HL-60 (cell line): ENCODE measurements at regions not wholly inside any gene's neighbourhood (a gene's known extent, or its start where the extent isn't known, plus 50 kb on each side); places are given as distances from the start of the nearest gene placed in this dataset.
"Not testable (repeated sequence)": the region's sequence is repeated elsewhere in the genome, so short reads cannot be mapped to it uniquely, and the experiment has no call there.

ENCODE experiments used
- DNase-seq, 2 experiments: peaks; one replicate each; pipeline ENCODE4 v3.0.0-alpha.2; 2010 to 2020; ENCODE audit warnings: low read depth in 1 of 2, low spot score in 1 of 2
- H3K27ac ChIP-seq: fragments of 250-450 bp; sonication (Bioruptor Pico); replicated peaks from 2 replicates; pipeline ENCODE4 v1.5.1; 2020; ENCODE audit warnings: mild to moderate bottlenecking, moderate library complexity
- H3K27me3 ChIP-seq: fragments of 250-450 bp; sonication (Bioruptor Pico); 2 replicates; pipeline ENCODE4 v1.5.1; 2021; ENCODE audit warnings: mild to moderate bottlenecking, moderate library complexity; ENCODE audit not compliant: insufficient read depth, poor library complexity, severe bottlenecking
- H3K4me3 ChIP-seq: replicated peaks from 2 replicates; pipeline ENCODE4 v1.5.1; 2011; ENCODE audit warnings: mild to moderate bottlenecking, control low read depth, low read length; ENCODE audit not compliant: insufficient read depth
- GABPA ChIP-seq: IDR thresholded peaks from 2 replicates; pipeline ENCODE4 v1.6.1; 2012; ENCODE audit warnings: low read depth
- POLR2AphosphoS5 ChIP-seq: IDR thresholded peaks from 2 replicates; pipeline ENCODE4 v1.6.1; 2012; ENCODE audit warnings: low read depth
- SPI1 ChIP-seq: IDR thresholded peaks from 2 replicates; pipeline ENCODE4 v1.6.1; 2012; ENCODE audit warnings: low read depth, mild to moderate bottlenecking, borderline replicate concordance
- TF ChIP-seq, protein P1 (sequence below): IDR thresholded peaks from one replicate; pipeline ENCODE4 v1.5.1; 2011; ENCODE audit warnings: low read length, control low read depth, inconsistent platforms; ENCODE audit not compliant: insufficient read depth
- TF ChIP-seq, protein P2 (sequence below): IDR thresholded peaks from 2 replicates; pipeline ENCODE4 v1.6.1; 2012; ENCODE audit warnings: low read depth; ENCODE audit not compliant: insufficient replicate concordance

DNA sequence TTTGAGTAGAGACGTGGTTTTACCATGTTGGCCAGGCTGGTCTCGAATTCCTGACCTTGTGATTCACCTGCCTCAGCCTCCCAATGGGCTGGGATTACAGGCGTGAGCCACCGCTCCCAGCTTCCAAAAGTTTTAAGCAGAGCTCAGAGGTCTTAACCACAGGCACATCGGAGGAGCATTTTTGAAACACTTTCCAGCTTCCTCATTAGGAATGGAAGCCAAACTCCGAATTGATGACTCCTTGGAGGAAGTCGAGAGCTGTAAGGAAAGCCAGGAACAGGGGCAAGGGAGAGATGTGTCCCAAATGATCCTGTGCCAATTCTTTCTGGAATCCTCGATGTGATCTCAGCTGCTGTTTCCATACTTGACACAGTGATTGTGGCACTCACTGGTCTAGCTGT lies 56.2 kb upstream of the CCZ1B start:
- H3K27ac ChIP-seq, H3K27me3 ChIP-seq, DNase-seq, H3K4me3 ChIP-seq: not testable (repeated sequence)

DNA sequence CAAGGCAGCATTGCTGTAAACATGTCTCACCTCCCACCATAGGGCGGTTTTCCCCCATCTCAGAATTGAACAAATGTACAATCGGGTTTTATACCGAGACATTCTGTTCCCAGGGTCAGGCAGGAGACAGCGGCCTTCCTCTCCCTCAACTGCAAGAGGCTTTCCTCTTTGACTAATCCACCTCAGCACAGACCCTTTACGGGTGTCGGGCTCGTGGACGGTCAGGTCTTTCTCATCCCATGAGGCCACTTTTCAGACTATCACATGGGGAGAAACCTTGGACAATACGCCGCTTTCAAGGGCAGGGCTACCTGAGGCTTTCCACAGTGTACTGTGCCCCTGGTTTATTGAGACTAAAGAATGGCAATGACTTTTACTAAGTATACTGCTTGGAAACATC lies 57.7 kb upstream of the CCZ1B start:
- H3K4me3 ChIP-seq, H3K27me3 ChIP-seq, H3K27ac ChIP-seq, DNase-seq: not testable (repeated sequence)

DNA sequence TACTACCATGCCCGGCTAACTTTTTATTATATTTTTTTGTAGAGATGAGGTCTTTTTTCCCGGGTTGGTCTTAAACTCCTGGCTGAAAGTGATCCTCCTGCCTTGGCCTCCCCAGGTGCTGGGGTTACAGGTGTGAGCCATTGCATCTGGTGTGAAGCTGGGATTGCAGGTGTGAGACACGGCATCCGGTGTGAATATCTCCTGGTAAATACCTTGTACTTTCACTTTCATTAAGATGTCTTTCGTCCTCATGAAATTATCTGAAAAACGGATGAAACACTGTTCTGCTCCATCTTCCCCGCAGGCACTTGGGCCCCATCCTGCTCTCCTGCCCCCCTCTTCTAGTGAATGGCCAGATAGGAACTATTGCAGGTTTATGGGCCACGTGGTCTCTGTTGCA lies 60.1 kb upstream of the CCZ1B start:
- H3K27ac ChIP-seq: no peak overlapping the region
- no peak for DNase-seq

DNA sequence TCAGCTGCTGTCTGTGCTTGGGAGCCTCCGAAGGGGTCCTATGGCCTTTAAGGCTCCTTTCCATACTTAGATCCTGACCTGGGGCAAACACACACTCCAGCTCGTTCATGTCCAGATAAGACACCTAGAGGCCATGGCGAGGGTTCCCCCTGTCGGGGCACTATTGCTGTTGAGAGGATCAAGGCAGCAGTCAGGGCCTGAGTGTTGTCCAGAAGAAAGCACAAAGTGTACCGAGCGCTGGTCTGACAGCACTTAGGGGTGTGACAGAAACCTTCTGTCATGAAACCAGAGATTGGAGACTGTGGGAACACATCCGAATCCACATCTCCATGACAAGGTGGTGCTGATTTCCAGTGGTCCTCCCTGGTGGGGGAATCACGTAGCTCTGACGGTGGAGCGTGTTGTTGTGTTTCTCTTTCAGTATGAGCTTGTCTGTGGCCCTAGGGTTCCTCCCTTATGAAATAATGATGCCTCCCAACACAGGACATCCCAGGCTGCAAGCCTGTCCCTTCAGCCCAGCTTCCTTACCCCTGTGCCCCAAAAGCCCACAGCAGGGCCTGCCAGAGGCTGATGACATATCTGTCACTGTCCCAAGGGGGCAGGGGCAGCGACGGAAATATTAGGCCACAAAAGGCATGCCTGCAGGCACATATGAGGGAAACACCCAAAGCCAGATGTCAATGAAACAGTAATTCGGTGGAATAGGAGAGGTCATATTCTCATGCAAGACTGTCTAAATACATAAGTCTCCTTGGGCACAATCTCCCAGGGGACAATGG lies 62.4 kb upstream of the CCZ1B start:
- not testable (repeated sequence) for H3K27me3 ChIP-seq, DNase-seq, H3K27ac ChIP-seq, H3K4me3 ChIP-seq

More for the DNA sequence above, 60.1 kb upstream of the CCZ1B start:
- H3K27me3 ChIP-seq: no peaks in the 10 kb centered on the region
- TF ChIP-seq POLR2AphosphoS5 (no peak), SPI1 (no peak), GABPA (no peak)
- H3K4me3 ChIP-seq: no peak overlapping the region

DNA sequence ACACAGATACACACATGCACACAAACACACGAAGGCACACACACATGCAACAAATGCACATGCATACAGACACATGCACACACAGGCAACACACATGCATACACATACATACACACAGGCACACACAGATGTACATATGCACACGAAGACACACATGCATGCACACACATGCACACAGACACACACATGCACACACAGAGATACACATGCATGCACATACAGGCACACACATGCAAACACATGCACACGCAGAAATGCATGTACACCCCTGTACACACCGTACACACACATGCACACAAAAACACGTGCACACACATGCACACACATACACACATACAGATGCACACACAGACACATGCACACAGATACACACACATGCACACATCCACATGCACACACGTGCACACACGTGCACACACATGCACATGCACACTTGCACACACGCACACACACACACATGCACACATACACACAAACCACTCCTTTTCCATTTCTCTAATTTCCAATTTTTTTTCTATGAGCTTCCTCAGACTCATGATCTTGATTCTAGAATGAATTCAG lies 63.3 kb upstream of the CCZ1B start:
- no peak overlapping the region for H3K27ac ChIP-seq
- TF ChIP-seq, protein P1, sequence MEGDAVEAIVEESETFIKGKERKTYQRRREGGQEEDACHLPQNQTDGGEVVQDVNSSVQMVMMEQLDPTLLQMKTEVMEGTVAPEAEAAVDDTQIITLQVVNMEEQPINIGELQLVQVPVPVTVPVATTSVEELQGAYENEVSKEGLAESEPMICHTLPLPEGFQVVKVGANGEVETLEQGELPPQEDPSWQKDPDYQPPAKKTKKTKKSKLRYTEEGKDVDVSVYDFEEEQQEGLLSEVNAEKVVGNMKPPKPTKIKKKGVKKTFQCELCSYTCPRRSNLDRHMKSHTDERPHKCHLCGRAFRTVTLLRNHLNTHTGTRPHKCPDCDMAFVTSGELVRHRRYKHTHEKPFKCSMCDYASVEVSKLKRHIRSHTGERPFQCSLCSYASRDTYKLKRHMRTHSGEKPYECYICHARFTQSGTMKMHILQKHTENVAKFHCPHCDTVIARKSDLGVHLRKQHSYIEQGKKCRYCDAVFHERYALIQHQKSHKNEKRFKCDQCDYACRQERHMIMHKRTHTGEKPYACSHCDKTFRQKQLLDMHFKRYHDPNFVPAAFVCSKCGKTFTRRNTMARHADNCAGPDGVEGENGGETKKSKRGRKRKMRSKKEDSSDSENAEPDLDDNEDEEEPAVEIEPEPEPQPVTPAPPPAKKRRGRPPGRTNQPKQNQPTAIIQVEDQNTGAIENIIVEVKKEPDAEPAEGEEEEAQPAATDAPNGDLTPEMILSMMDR: no peak
- no peak for TF ChIP-seq POLR2AphosphoS5
- TF ChIP-seq, protein P2, sequence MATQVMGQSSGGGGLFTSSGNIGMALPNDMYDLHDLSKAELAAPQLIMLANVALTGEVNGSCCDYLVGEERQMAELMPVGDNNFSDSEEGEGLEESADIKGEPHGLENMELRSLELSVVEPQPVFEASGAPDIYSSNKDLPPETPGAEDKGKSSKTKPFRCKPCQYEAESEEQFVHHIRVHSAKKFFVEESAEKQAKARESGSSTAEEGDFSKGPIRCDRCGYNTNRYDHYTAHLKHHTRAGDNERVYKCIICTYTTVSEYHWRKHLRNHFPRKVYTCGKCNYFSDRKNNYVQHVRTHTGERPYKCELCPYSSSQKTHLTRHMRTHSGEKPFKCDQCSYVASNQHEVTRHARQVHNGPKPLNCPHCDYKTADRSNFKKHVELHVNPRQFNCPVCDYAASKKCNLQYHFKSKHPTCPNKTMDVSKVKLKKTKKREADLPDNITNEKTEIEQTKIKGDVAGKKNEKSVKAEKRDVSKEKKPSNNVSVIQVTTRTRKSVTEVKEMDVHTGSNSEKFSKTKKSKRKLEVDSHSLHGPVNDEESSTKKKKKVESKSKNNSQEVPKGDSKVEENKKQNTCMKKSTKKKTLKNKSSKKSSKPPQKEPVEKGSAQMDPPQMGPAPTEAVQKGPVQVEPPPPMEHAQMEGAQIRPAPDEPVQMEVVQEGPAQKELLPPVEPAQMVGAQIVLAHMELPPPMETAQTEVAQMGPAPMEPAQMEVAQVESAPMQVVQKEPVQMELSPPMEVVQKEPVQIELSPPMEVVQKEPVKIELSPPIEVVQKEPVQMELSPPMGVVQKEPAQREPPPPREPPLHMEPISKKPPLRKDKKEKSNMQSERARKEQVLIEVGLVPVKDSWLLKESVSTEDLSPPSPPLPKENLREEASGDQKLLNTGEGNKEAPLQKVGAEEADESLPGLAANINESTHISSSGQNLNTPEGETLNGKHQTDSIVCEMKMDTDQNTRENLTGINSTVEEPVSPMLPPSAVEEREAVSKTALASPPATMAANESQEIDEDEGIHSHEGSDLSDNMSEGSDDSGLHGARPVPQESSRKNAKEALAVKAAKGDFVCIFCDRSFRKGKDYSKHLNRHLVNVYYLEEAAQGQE: no peak
- no peak for TF ChIP-seq GABPA
- TF ChIP-seq SPI1: no peak
- no peak overlapping the region for H3K4me3 ChIP-seq
- no peaks in the 10 kb centered on the region for H3K27me3 ChIP-seq
- no peak for DNase-seq

DNA sequence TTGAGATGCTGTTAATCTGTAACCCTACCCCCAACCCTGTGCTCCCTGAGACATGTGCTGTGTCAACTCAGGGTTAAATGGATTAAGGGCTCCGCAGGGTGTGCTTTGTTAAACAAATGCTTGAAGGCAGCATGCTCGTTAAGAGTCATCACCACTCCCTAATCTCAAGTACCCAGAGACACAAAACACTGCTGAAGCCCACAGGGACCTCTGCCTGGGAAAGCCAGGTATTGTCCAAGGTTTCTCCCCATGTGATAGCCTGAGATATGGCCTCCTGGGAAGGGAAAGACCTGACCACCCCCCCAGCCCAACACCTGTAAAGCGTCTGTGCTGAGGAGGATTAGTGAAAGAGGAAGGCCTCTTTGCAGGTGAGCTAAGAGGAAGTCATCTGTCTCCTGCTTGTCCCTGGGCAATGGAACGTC lies 76.0 kb upstream of the CCZ1B start:
- DNase-seq, H3K27me3 ChIP-seq, H3K4me3 ChIP-seq, H3K27ac ChIP-seq: not testable (repeated sequence)
- 0 out of 2 replicates have a peak, but pooled peaks have one; percentile 19 for TF ChIP-seq SPI1

DNA sequence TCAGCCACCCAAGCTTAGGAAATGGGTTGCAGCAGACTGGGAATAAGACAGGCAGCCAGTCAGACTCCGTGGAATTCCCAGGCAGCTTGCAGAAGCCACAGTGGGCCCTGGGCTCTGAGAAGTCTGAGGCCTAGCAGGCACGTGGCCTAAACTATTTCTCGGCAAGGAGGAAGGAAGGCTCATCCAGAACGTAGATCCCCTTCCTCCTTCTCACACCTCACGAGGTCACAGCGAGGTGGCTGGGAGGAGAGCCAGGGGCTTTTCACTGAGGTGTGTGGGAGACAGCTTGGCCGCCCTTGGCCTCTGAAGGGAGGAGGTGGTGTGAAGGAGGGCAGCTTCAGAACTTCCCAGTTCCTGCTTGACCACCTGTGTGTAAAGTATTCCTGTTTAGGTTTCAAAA lies 77.2 kb upstream of the CCZ1B start:
- H3K27me3 ChIP-seq, DNase-seq, H3K27ac ChIP-seq, H3K4me3 ChIP-seq: not testable (repeated sequence)

DNA sequence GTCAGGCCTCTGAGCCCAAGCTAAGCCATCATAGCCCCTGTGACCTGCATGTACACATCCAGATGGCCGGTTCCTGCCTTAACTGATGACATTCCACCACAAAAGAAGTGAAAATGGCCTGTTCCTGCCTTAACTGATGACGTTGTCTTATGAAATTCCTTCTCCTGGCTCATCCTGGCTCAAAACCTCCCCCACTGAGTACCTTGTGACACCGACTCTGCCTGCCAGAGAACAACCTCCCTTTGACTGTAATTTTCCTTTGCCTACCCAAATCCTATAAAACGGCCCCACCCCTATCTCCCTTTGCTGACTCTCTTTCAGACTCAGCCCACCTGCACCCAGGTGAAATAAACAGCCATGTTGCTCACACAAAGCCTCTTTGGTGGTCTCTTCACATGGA lies 77.7 kb upstream of the CCZ1B start:
- not testable (repeated sequence) for H3K27me3 ChIP-seq, H3K4me3 ChIP-seq, DNase-seq, H3K27ac ChIP-seq
